ENCODE measurements at regions not wholly inside any gene's neighbourhood (a gene's known extent, or its start where the extent isn't known, plus 50 kb on each side); places are given as distances from the start of the nearest gene placed in this dataset.
"Not testable (repeated sequence)": the region's sequence is repeated elsewhere in the genome, so short reads cannot be mapped to it uniquely, and the experiment has no call there.

DNA sequence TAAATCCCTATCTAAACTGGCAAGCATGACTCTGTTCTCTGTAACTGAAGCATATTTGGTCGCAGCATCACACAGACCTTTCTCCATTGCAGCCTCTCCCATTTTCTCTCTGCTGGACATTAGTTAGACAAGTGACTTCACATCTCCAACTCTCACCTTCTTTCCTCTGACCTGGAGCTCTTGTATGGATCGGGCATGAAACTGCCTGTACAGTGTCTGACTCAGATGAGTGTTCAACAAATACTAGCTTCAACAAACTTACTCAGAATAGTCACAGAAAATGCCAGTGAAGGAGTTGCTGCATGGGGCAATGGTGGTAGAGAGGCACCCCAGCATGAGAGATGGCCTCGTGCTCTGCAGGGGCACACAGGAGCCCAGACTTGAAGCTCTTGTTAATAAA, 104.7 kb upstream of the COPS8 start:
- no peak for DNase-seq

GRCh38 chr2:236981701-236982485, 103.8 kb upstream of the COPS8 start:
- no peak for DNase-seq

DNA sequence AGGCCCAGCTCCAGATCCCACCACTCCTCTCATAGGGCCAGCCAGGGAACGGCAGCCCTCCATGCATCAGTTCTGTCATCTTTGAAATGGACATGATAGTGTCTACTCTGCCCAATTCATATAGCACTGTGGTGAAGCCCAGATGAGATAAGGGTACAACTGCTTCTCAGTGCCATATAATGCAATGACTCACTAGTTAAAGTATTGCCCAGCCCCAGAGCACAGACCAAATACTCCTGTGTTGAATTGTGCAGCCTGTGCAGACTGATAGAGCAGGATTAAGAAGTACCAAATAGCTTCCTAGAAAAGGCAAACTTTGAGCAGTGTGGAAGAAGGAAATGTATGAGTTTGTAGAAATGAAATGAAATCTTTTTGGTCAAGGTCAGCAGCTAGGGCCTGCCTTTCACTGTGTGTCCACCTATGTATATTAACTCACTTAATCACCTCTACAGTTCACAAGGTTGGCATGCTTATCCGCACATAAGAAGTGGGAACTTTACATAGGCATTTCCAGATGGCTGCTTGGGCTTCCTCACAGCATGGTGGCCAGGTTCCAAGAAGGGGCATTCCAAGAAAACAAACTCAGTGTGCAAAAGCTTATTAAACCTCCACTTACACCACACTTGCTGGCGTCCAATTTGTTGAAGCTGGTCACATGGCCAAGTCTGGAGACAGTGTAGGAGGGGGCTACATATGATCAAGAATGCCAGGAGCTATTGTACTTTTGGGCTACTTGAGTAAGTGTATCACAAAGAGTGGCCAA, 102.8 kb upstream of the COPS8 start:
- no peak for DNase-seq

- no peak for DNase-seq
Observed at GRCh38 chr2:236984046-236984445, 101.6 kb upstream of the COPS8 start.

DNA sequence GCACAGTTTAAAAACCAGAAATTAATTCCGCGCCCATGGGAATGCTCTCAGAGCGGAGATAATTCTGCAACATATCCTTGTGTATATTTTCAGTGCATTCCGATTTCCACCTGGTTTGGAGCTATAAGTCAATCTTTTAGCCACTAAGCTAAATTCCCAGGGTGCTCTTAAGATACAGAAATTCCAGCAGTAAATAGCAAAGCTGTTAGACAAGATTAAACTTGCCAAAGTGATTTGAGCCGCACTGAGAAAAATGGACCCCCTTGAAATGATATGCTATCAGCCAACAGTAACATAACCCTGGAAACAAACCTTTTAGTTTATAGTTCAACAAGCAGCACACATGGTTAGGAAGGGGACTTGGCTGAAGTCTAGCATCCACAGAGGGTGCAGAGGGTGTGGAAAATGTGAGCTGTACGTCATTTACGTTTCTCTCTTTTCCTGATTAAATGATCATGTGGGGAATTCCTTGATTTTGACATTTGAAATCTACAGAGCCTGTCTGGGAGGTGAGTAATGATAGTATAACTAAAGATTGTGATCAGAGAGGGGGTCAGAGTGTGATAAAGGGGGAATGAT, 99.8 kb upstream of the COPS8 start:
- no peak for DNase-seq

DNA sequence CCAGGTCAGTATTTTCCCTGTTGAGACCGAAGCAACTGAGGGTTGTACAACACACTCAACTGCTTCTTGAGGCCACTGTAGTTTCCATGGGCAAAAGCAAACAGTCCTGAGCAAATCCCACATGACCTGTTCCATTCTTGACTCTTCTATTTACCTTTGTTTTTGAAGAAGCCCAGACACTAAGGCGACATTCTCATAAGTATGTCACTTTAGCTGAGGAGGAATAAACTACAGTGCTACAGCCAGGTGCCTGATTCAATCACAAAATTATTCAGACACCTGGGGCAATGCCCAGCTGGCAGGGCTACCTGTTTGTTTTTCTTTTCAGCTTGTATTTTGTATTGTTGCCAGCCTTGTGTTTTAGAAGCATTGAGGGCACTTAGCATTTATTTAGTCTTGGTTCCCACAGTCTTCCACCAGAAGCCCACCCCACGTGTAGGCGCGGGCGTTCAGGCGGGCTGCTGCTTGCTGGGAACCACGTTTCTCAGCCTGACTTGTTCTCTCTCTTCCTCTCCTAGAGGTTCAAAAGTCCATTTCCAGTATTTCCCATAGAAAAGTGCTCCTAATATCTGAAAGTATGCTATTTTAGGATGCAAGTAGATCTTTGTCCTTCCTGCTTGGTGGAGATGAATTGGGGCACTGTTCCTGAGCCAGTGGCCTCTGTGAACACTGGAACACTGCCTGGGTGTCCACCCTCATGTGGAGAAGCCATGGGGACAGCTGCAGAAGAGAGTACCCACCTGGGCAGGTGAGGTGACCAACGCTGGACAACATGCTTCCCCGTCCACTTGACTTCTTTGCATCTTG, 99.0 kb upstream of the COPS8 start:
- no peak for DNase-seq

DNA sequence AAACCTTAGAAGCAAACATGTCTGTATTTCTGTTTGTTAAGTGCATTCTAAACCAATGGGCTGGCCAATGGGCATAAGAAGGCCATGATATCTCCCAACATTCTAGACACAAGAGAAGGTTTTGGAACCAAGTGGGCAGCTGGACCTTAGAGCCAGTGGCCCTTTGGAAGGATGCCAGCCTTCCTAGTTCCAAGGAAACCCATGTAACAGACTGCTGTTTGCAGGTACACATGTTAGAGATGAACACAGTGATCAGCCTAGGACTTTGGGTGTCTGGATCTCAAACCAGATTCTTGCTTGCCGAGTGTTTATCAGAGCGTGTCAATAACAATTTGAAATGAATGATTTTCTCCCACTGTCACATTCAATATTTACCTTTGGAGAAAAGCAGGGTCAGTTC, 97.5 kb upstream of the COPS8 start:
- no peak for DNase-seq

DNA sequence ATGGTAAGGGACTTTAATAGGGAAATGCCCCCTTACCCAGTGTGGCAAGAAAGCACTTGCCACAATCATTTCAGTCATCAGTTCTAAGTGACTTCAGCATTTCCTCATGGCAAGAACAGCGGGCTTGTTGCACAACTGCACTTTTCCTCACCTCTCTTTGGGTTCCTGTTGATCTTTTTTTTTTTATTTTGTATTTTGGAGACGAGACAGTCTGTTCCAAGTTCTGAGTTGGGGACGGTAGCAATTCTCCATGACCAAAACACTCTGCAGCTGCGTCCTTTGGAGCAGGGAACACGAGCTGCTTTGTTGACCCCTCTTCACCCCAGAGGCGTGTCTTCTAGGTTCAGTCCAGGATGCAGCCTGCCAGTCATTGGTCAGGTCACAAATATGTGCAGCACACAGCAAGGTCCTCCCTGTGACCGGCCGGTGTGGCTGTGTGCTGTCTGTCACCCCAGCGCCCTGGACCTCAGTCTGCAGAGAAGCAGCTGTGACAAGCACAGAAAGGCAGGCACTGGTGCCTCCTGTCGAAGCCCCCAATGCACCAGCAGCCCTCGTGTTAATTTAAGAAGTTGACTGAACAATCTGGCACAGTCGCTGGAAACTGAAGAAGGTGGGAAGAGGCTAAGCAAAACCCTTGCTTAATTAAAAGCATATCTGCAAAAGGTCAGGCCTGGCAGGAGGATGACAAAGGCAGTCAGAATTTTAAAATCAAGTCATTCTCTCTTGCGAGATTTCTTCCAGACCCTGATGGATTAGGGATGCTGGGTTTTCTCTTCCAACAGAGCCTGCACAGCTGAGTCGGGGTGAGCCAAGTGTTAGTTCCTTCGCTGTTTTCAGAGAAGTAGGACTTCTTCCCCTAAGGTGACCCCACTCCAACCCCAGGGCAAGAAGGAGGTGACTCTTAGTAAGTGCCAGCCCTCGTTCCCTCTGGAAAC, 96.7 kb upstream of the COPS8 start:
- DNase-seq, result no peak

- no peak for DNase-seq
Observed at GRCh38 chr2:236990552-236990951, 95.1 kb upstream of the COPS8 start.

GRCh38 chr2:236991874-236992273, 93.8 kb upstream of the COPS8 start:
- no peak for DNase-seq

- no peak for DNase-seq
Observed at GRCh38 chr2:236993286-236993685, 92.4 kb upstream of the COPS8 start.

GRCh38 chr2:236994361-236994760, 91.3 kb upstream of the COPS8 start:
- DNase-seq, result no peak

- DNase-seq, result no peak
Observed at GRCh38 chr2:236997069-236997715, 88.5 kb upstream of the COPS8 start.

- no peak for DNase-seq
Observed at GRCh38 chr2:236998236-236998635, 87.5 kb upstream of the COPS8 start.

DNA sequence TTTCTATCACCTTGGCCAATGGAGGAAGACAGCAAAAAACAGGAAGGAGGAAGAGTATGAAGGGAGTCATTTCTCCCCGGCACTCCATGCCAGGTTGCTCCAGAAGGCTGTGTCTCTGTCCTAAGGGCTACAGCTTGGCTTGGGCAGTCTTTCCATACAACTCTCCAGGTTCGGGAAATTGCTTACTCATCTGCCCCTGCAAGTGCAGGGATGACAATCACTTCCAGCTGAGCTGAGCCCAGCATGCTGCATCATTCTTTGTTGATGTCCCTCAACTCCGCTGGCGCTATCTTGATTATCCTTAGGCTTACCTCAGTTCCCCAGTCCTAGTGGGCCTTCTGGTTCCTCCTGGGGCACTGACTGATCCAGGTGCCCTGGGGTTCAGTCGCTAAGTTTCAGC, 86.9 kb upstream of the COPS8 start:
- no peak for DNase-seq

DNA sequence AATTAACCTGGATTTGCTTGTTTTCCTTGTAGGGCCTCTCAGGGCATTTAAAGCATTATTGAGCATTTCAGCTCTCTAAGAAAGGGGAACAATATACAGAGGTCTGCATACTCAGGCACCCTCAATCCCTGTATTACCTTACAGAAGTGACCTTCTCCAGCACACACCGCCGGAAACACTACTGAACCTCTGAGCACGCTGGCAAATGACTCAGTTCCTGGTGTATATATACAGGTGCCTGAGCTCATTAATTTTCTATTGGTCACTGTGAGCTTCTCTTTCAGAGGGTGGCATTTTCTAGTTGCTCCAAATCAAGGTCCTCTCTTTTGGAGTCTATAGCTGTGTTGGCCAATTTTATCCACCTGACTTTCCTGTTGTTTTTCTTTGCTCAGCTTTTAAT, 85.2 kb upstream of the COPS8 start:
- no peak for DNase-seq

- not testable (repeated sequence) for DNase-seq
Observed at GRCh38 chr2:237005341-237005740, 80.3 kb upstream of the COPS8 start.

GRCh38 chr2:237011206-237011795, 74.4 kb upstream of the COPS8 start:
- DNase-seq, result no peak

DNA sequence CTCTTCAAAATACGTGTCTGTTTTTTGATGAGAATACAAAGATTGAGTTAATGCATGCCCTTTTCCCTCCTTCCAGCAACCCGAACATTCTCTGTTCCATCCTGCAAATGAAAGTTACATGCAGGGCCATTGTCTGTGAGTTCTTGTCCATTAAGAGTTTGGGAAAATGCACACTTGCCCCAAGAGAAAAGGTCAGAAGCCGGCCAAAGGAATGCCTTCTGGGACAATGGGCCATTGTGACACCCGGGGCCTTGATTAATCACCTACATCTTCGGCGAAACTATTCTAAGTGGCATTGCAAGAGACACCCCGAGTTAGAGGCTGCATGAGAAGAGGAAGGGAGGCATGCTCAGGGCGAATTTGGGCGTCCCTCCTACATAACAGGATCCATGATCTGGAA, 73.7 kb upstream of the COPS8 start:
- no peak for DNase-seq

DNA sequence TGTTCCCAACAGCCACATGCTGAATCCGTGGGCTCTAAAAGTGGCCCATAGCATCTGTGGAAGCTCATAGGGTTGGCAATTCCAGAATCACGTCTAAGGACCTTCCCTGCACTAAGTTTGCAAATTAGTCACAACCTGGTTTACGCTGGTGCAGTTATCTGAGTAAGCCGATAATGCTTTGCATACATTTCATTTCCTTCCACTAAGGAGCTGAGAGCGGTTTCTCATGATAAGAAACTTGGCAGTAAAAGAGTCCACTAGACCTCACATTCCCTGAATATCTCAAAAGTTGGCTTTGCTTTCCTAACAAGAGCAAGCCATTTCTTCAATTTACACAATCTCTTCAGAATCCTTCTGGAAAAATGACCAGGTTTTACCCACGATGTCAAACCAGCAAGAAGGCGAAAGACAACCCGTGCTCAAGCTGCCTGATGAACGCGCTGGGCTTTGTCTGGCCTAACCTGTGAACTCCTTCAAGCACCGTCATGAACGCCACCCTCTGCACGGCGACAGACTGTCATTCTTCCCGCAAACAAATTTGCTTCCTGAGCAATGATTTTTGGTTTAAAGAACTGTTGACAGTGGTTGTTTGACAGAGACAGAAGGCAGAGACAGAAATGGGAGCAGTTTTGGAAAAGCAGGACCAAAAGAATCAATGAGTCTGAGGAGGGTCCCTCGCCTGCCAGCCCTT, 73.0 kb upstream of the COPS8 start:
- no peak for DNase-seq
